ENCODE measurements at regions not wholly inside any gene's neighbourhood (a gene's known extent, or its start where the extent isn't known, plus 50 kb on each side); places are given as distances from the start of the nearest gene placed in this dataset.
"Not testable (repeated sequence)": the region's sequence is repeated elsewhere in the genome, so short reads cannot be mapped to it uniquely, and the experiment has no call there.

GRCh38 chr7:138370956-138371355 is 89.1 kb upstream of the TRIM24 start:
- no peak for DNase-seq (ENCODE audit: low spot score)

DNA sequence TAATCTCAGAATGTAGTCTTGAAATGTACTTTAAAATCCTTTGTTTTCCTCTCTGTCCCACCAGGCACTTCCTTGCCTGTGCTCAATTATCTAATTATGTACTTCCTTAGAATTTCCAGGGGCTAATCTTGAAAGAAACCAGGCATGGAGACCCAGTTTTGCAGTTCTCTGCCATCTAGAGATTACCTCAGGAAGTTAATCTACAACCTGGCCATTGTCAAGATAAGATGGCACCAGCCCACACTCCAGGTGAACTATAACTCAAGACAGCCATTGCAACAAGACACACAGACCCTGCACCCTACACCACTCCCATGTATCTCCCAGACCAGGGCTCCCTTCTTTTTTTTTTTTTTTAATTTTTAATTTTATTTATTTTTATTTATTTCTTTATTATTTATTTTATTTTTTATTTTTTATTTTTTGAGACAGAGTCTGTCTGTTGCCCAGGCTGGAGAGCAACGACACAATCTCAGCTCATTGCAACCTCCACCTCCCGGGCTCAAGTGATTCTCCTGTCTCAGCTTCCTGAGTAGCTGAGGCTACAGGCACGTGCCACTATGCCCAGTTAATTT is 85.9 kb upstream of the TRIM24 start:
- no peak for DNase-seq (ENCODE audit: low spot score)

DNA sequence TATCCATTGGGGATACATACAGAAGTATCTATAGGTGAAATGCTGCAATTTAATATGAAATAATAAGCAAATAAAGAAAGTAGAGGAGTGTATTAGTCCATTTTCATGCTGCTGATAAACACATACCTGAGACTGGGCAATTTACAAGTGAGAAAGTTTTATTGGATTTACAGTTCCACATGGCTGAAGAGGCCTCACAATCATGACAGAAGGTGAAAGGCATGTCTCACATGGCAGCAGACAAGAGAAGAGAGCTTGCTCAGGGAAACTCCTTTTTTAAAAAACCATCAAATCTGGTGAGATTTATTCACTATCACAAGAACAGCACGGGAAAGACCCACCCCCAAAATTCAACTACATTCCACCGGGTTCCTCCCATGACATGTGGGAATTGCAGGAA is 82.8 kb upstream of the TRIM24 start:
- no peak for DNase-seq (ENCODE audit: low spot score)

DNA sequence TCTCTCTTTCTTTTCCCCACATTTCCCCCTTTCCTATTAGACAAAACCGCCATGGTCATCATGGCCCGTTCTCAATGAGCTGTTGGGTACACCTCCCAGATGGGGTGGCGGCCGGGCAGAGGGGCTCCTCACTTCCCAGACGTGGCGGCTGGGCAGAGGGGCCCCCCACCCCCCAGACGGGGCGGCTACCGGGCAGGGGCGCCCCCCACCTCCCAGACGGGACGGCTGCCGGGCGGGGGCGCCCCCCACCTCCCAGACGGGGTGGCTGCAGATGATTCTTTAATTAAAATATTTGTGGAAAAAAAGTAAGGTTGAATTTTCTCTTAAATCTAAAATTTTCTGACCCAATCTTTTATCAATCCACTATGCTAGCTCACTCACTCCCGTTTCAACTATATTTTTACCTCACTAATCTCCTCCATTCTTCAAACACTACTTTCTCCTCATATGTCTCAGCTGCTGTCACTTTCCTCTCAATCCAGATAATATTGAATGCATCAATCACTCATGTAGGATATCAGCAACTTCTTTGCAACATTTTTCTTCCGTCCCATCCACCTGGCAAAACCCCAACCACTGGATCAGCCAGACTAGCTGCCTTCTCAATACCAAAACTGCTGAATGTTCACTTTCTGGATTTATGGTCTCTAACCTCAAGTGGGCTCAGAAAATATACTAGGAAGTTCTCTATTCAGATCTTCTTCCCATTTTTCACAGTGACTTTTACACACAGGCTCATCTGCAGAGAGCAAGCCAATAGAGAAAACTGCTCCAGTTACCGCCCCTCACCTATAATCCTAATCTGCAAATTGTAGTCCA is 81.1 kb upstream of the TRIM24 start:
- no peak for DNase-seq (ENCODE audit: low spot score)

GRCh38 chr7:138382862-138383565 is 77.0 kb upstream of the TRIM24 start:
- DNase-seq (ENCODE audit: low spot score): no peak

DNA sequence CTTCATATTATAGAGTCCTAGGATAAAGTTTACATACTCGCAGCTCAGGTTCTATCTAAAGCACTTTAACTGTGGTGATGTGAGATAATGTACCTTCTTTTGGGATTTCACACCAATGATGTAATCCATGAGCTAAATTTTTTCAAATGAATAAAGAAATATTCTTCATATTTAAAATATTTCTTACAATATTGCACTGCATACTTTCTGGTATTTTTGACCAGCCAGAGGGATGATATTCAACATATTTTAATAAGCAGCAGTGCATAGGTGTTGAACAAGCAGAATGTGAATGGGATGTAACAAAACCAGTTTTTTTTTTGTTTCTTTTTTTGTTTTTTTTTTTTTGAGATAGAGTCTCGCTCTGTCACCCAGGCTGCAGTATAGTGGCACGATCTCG is 73.2 kb upstream of the TRIM24 start:
- DNase-seq (ENCODE audit: low spot score): no peak

DNA sequence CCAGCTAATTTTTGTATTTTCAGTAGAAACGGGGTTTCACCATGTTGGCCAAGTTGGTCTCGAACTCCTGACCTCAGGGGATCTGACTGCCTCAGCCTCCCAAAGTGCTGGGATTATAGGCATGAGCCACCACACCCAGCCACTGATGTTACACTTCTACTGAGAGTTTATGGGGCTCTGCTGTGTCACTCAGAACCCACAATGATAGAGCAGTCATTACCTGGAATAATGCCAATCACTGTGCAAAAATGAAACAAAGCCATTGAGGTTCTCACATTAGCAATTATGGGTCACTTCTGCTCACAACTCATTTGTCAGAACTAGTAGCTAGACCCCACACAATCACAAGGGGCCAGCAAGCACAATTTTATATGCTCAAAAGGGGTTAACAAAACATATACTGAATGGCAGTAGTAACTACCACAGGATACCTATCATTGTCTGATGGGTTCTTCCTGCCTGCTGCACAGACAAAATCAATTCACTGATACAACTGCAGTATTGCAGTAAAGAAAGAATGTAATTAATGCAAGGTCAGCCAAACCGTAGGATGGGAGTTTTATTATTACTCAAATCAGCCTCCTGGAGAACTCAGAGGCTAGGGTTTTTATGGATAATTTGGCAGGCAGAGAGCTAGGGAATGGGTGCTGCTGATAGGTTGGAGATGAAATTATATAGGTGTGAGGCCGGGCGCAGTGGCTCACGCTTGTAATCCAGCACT is 72.1 kb upstream of the TRIM24 start:
- DNase-seq (ENCODE audit: low spot score): no peak

DNA sequence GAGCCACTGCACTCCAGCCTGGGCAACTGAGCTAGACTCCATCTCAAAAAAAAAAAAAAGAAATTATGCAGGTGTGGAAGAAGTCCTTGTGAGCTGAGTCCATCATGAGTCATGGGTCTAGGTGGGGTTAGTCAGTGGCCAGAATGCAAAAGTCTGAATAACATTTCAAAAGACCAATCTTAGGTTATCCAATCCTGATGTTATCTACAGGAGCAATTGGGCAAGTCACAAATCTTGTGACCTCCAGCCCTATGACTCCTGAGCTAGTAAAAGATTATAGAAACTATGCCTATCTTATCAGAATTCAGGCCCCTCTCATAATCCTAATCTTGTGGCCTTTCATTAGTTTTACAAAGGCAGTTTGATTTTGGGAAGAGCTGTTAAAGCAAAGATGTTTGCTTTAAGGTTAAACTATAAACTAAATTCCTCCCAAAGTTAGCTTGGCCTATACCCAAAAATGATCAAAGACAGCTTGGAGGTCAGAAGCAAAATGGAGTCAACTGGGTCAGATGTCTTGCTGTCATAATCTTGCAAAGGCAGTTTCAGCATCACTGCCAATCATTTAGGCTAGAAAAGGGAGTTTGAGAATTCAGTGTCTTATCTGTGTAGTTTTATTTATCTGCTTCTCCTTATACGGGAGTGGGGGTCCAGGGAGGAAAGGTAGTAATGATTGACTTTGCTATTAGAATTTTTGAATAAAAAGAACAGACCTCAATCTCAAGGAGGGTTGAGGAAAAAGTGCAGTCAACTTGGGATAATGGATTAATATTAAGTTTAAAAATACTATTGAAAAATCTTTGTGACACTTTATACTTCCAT is 71.2 kb upstream of the TRIM24 start:
- no peak for DNase-seq (ENCODE audit: low spot score)

- no peak for DNase-seq (ENCODE audit: low spot score)
Observed at GRCh38 chr7:138395763-138396162, 64.3 kb upstream of the TRIM24 start.

- no peak for DNase-seq (ENCODE audit: low spot score)
Observed at GRCh38 chr7:138396251-138397070, 63.6 kb upstream of the TRIM24 start.

DNA sequence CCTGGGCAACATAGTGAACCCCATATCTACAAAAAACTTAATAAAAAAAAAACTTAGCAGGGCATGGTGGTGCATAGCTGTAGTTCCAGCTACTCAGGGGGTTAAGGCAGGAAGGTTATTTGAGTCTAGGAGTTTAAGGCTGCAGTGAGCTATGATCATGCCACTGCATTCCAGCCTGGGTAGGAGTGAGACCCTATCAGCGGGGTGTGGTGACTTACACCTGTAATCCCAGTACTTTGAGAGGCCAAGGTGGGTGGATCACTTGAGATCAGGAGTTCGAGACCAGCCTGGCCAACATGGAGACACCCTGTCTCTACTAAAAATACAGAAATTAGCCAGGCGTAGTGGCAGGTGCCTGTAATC is 63.0 kb upstream of the TRIM24 start:
- not testable (repeated sequence) for DNase-seq (ENCODE audit: low spot score)

DNA sequence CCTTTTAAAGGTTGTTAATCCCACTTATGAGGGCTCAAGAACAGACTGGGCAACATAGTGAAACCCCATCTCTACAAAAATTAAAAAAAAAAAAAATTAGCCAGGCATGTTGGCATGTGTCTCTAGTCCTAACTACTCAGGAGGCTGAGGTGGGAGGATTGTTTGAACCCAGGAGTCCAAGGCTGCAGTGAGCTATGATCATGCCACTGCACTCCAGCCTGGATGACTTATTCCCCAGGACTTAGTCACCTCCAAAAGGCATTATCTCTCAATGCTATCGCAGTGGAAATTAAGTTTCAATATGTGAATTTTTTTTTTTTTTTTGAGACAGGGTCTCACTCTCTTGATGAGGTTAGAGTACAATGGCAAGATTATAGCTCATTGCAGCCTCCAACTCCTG is 61.2 kb upstream of the TRIM24 start:
- DNase-seq (ENCODE audit: low spot score): no peak

DNA sequence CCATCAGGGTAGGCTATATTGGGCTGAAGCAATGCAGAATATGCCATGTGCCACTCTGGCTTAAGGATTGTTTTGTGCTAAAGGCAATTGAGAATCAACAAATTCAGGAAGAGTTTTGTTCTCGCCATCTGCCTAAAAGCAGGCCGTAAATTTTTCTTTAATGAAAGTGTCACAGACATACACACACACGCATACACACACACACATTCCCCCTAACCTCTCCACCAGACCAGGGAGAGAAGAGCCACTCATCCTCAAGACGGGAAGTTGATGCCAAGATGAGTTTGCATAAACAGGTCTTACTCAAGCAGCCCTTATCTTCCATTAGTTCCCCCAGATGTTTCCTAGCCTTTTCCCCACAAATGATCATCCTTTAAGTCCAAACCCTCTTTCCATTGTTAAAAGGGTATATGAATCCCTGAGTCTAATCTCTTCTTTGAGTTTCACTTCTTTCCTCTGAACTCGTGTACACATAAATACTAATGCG is 59.6 kb upstream of the TRIM24 start:
- DNase-seq (ENCODE audit: low spot score): no peak

GRCh38 chr7:138402749-138403148 is 57.3 kb upstream of the TRIM24 start:
- DNase-seq (ENCODE audit: low spot score): no peak

DNA sequence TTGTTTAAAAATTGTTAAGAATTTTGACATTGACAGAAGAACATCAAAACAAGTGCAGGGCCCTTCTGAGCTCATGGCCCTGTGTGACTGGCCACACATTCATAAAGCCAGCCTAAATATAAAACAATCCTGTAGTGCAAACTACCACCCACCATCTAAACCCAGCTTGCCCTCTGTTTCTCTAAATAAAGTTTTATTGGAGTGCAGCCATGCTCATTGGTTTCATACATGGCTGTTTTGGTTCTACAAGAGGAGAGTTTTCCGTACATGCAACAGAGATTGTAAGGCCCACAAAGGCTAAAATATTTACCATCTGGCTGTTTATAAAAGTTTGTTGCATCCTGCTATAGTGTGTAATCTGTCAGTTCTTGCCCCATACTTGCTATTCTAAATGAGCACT is 54.6 kb upstream of the TRIM24 start:
- DNase-seq (ENCODE audit: low spot score): no peak

DNA sequence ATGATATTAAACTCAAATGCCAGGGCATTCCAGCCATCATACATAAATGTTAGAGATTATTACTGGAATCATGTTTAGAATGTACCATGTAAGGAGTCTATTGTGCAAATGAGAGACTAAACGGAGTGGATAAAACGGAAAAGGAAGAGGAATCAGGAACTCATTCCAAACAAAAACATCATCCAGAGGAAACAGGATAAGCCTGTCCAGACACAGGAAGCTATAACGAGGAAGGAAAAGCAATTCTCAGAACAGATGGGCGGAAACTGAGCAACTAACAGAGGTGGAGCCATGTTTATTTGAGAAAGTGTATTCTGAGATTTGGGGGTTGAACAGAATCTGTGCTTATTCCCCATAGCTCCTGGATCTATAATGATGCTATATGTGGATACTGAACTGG is 52.3 kb upstream of the TRIM24 start:
- DNase-seq (ENCODE audit: low spot score): no peak
